Heart right ventricle (tissue), 16 donors: ENCODE measurements at regions not wholly inside any gene's neighbourhood (a gene's known extent, or its start where the extent isn't known, plus 50 kb on each side); places are given as distances from the start of the nearest gene placed in this dataset.

ENCODE experiments used
- ATAC-seq, 8 donors: fragments of 200-7000 bp; cut with Tn5 transposase; one replicate each; pipeline ENCODE4 v1.9.1; 2020; ENCODE audit warnings: mild to moderate bottlenecking in 8 of 8, moderate library complexity in 8 of 8, moderate number of reproducible peaks in 1 of 8
- DNase-seq, 2 donors: peaks; one replicate each; pipeline ENCODE4 v3.0.0-alpha.2; 2020
- H3K27ac ChIP-seq, 10 donors: fragments of 200-600 bp; sonication (generic) in 2 of 10; one replicate each; pipeline versions ENCODE4 v1.5.0 to v1.8.0; 2020 to 2022; ENCODE audit warnings: mild to moderate bottlenecking in 3 of 10
- H3K27me3 ChIP-seq, 7 donors: fragments of 200-600 bp; one replicate each; pipeline ENCODE4 v1.8.0; 2021 to 2022; ENCODE audit warnings: mild to moderate bottlenecking in 2 of 7
- H3K36me3 ChIP-seq, 9 donors: fragments of 200-600 bp; sonication (generic) in 1 of 9; one replicate each; pipeline versions ENCODE4 v1.5.0 to v1.8.0; 2020 to 2022; ENCODE audit warnings: mild to moderate bottlenecking in 2 of 9
- H3K4me1 ChIP-seq, 9 donors: fragments of 200-600 bp; sonication (generic) in 1 of 9; one replicate each; pipeline versions ENCODE4 v1.5.0 to v1.8.0; 2020 to 2022; ENCODE audit warnings: mild to moderate bottlenecking in 4 of 9
- H3K4me3 ChIP-seq, 10 donors: fragments of 200-600 bp; sonication (generic) in 2 of 10; one replicate each; pipeline versions ENCODE4 v1.5.0 to v1.8.0; 2020 to 2022; ENCODE audit warnings: mild to moderate bottlenecking in 7 of 10, moderate library complexity in 2 of 10
- H3K9me3 ChIP-seq, 11 donors: fragments of 200-600 bp in 10 of 11; sonication (generic) in 2 of 11; one replicate each; pipeline versions ENCODE4 v1.5.0 to v1.8.0; 2013 to 2022; ENCODE audit warnings: mild to moderate bottlenecking in 2 of 11, control low read depth in 1 of 11, moderate library complexity in 1 of 11
- CTCF ChIP-seq, 9 donors: fragments of 200-600 bp; sonication (generic) in 2 of 9; IDR thresholded peaks; one replicate each; pipeline versions ENCODE4 v1.5.0 to v1.8.0; 2021 to 2022; ENCODE audit warnings: antibody characterized with exemption in 9 of 9, mild to moderate bottlenecking in 5 of 9, moderate library complexity in 1 of 9
- WGBS, 2 donors: extraction: QIAGEN DNeasy Blood & Tissue Kit; methylation state at CpG; one replicate each; pipeline ENCODE4 v1.1.7; 2013; ENCODE audit warnings: inconsistent platforms in 1 of 2; 5-methylcytosine and 5-hydroxymethylcytosine counted together
- intact Hi-C, 10 donors: fragments of 100-400 bp; cut with DNase I; formaldehyde crosslinking; loops; one replicate each; pipeline versions ENCODE4 v1.11.1 to v1.14.2; 2022
- donor health status: Arrhythmogenic right ventricular cardiomyopathy.
- donor health status: ischemic (EF 13 %, LVEDD 7.1; RV severe dilation, severe dysfunction).
- donor health status: healthy with polysubstance abuse.
- donor health status: DM: no; HTN: yes; CAD: no.
- donor health status: DM: no; HTN: no; CAD: no.
- donor health status: ischemic (EF 25% LVEDD 6.9; RV normal size, moderate dysfunction).
- donor health status: ischemic (EF 25% LVEDD 5.7; RV mildly dilated, moderate dysfunction).
- donor health status: healthy.
- donor health status: DM: yes; HTN: yes; CAD: no.
- donor health status: Ischemic cardiomyopathy.
- donor health status: ischemic (EF 35%, LVEDD 5.7; RV mildly dilated, moderate dysfunction).
- donor health status: nonischemic (EF 11% LVEDD 7.7; RV severe dilation, severe dysfunction).
- donor health status: DM: yes; HTN: yes; CAD: no.
- donor health status: PGD.
- donor health status: ischemic (EF 29% LVEDD 5.4; RV normal size, mild dysfunction).
- donor health status: nonischemic (EF 23%, LVEDD 6.1; RV moderate dilation, normal function).

- WGBS, 2 donors = 92 to 96% methylated on average over 4 of the region's 4 CpGs
- no peaks in the 10 kb centered on the region for H3K4me1 ChIP-seq
- no peak overlapping the region for H3K27ac ChIP-seq
- intact Hi-C loops = no loop called here
- H3K27me3 ChIP-seq = peaks cover 0 to 11% (median 4%) of the 10 kb centered on the region in 7 donors
- TF ChIP-seq CTCF (IDR thresholded peaks at IDR 0.05) = no peak
- no peak overlapping the region for H3K4me3 ChIP-seq
- ATAC-seq (no peak), DNase-seq (no peak)
- H3K36me3 ChIP-seq = no peaks in the 10 kb centered on the region
- H3K9me3 ChIP-seq = no peaks in the 10 kb centered on the region
These were observed 1242.5 kb downstream of the TBC1D22A start for GRCh38 chr22:48004936-48005335.

GRCh38 chr22:48004038-48004437 is 1241.6 kb downstream of the TBC1D22A start:
- Histone ChIP-seq H3K36me3 (no peaks in the 10 kb centered on the region), H3K4me3 (no peak overlapping the region), H3K4me1 (no peaks in the 10 kb centered on the region), H3K27ac (no peak overlapping the region), H3K9me3 (no peaks in the 10 kb centered on the region), H3K27me3 (peaks cover 0 to 11% (median 4%) of the 10 kb centered on the region in 7 donors)
- WGBS, 2 donors = 42 to 47% methylated on average over 6 of the region's 6 CpGs
- no peak for TF ChIP-seq CTCF (IDR thresholded peaks at IDR 0.05)
- intact Hi-C loops = no loop called here
- ATAC-seq (no peak), DNase-seq (no peak)

GRCh38 chr22:48001101-48001500 is 1238.7 kb downstream of the TBC1D22A start:
- no peak overlapping the region for H3K27ac ChIP-seq
- H3K27me3 ChIP-seq = peaks cover 0 to 14% (median 4%) of the 10 kb centered on the region in 7 donors
- no peak for TF ChIP-seq CTCF (IDR thresholded peaks at IDR 0.05)
- no peak for ATAC-seq
- WGBS, 2 donors = 79 to 86% methylated on average over 11 of the region's 11 CpGs
- no peak overlapping the region for H3K4me3 ChIP-seq
- intact Hi-C loops = no loop called here
- H3K36me3 ChIP-seq = no peaks in the 10 kb centered on the region
- no peaks in the 10 kb centered on the region for H3K9me3 ChIP-seq
- no peaks in the 10 kb centered on the region for H3K4me1 ChIP-seq
- no peak for DNase-seq

GRCh38 chr22:47997612-47998011 is 1235.2 kb downstream of the TBC1D22A start:
- Histone ChIP-seq H3K27ac (no peak overlapping the region), H3K36me3 (no peaks in the 10 kb centered on the region), H3K9me3 (no peaks in the 10 kb centered on the region), H3K27me3 (peaks cover 0 to 10% (median 4%) of the 10 kb centered on the region in 7 donors), H3K4me3 (no peak overlapping the region), H3K4me1 (no peaks in the 10 kb centered on the region)
- WGBS, 2 donors = 77 to 85% methylated on average over 8 of the region's 8 CpGs
- no peak for DNase-seq
- no peak for ATAC-seq
- intact Hi-C loops = no loop called here
- no peak for TF ChIP-seq CTCF (IDR thresholded peaks at IDR 0.05)
